Esophagus squamous epithelium (tissue), 4 donors: ENCODE measurements at regions not wholly inside any gene's neighbourhood (a gene's known extent, or its start where the extent isn't known, plus 50 kb on each side); places are given as distances from the start of the nearest gene placed in this dataset.

Source experiments
- CTCF ChIP-seq, 6 experiments: fragments of 450-650 bp in 4 of 6; fragments of 200-600 bp in 2 of 6; sonication (generic) in 2 of 6; IDR thresholded peaks; one replicate each; pipeline ENCODE4 v1.5.1; 2016 to 2019; ENCODE audit warnings: antibody characterized with exemption in 6 of 6, mild to moderate bottlenecking in 4 of 6, moderate library complexity in 4 of 6
- POLR2A ChIP-seq, 4 donors: fragments of 450-650 bp; IDR thresholded peaks; one replicate each; pipeline ENCODE4 v1.6.1; 2017; ENCODE audit warnings: antibody characterized with exemption in 4 of 4, mild to moderate bottlenecking in 4 of 4, moderate library complexity in 3 of 4

GRCh38 chr6:21744331-21744730 is 150.8 kb downstream of the SOX4 start:
- TF ChIP-seq POLR2A (IDR thresholded peaks at IDR 0.05) (no peak), CTCF (IDR thresholded peaks at IDR 0.05) (no peak)
